ENCODE measurements at regions not wholly inside any gene's neighbourhood (a gene's known extent, or its start where the extent isn't known, plus 50 kb on each side); places are given as distances from the start of the nearest gene placed in this dataset.

DNA sequence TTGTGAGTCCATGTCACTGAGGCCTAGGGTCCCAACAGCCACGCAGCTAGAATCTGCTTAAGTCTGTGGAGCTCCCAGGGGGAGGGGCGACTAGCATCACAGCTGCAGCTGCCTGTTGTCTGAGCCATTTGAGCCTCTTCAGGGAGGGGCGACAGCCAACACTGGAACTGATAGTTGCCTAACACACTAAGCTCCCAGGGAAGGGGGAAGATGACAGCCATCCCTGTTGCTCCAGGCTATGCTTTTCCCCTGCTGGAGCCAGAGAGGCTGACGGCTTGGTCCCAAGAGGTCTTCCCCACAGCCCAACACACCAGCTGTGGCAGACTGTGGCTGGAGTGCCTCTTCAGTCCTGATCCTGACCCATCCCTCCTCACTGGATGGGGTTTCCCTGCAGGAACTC lies 817.5 kb downstream of the NXPH1 start:
- TF ChIP-seq POLR2A (IDR thresholded peaks at IDR 0.05; ENCODE audit: low read length) (no peak), GATA1 (IDR thresholded peaks at IDR 0.05; ENCODE audit: low read depth, low read length) (no peak)

Data from erythroblast (primary cell).